Testis (tissue), 2 donors: ENCODE measurements at regions not wholly inside any gene's neighbourhood (a gene's known extent, or its start where the extent isn't known, plus 50 kb on each side); places are given as distances from the start of the nearest gene placed in this dataset.

Experiments used
- DNase-seq: peaks from one replicate; pipeline ENCODE4 v3.0.0-alpha.2; 2019
- H3K27ac ChIP-seq, 2 donors: fragments of 200-600 bp; sonication (generic); one replicate each; pipeline ENCODE4 v1.5.1; 2019
- H3K27me3 ChIP-seq: fragments of 200-600 bp; sonication (generic); one replicate; pipeline ENCODE4 v1.5.1; 2019
- H3K36me3 ChIP-seq: fragments of 200-600 bp; sonication (generic); one replicate; pipeline ENCODE4 v1.5.1; 2017; ENCODE audit warnings: low read depth; ENCODE audit errors: missing control alignments
- H3K4me1 ChIP-seq: fragments of 200-600 bp; sonication (generic); one replicate; pipeline ENCODE4 v1.5.1; 2019
- H3K4me3 ChIP-seq, 2 donors: fragments of 200-600 bp; sonication (generic); one replicate each; pipeline ENCODE4 v1.5.1; 2017 to 2019
- H3K9me3 ChIP-seq: fragments of 200-600 bp; sonication (generic); one replicate; pipeline ENCODE4 v1.5.1; 2017
- POLR2A ChIP-seq: fragments of 450-650 bp; IDR thresholded peaks from one replicate; pipeline ENCODE4 v1.6.1; 2017; ENCODE audit warnings: antibody characterized with exemption, mild to moderate bottlenecking, moderate library complexity
- WGBS, 2 donors: methylation state at CpG; one replicate each; pipeline ENCODE4 v1.1.5; 2018; 5-methylcytosine and 5-hydroxymethylcytosine counted together
- intact Hi-C: fragments of 100-400 bp; cut with DNase I; formaldehyde crosslinking; loops from one replicate; pipeline ENCODE4 v1.15.1; 2023; ENCODE audit warnings: low total_unique reads
- TF ChIP-seq, protein P1 (sequence below), 3 experiments: fragments of 450-650 bp in 2 of 3; fragments of 200-600 bp in 1 of 3; sonication (generic) in 1 of 3; IDR thresholded peaks; one replicate each; pipeline ENCODE4 v1.5.1; 2016 to 2019; ENCODE audit warnings: antibody characterized with exemption in 3 of 3, mild to moderate bottlenecking in 2 of 3, moderate library complexity in 1 of 3

DNA sequence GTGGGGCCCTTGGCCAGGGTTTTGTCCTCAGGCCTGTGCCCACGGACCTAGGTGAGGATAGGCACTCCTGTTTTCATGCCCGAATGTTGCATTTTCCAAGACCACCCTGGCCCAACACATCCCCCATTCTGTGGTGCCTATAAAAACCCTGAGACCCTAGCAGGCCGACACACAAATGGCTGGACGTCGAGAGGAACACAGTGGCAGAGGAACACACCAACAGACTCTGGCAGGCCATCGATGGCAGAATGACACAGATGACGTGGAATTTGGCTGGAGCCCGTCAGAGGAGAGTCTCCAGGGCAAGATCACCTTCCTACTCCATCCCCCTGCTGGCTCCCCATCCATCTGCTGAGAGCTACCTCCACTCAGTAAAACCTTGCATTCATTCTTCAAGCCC is 898.8 kb downstream of the ANKRD7 start:
- WGBS, 2 donors: 92% methylated on average over 8 of the region's 8 CpGs
- Histone ChIP-seq H3K4me3 (no peak overlapping the region), H3K27me3 (no peaks in the 10 kb centered on the region), H3K36me3 (no peaks in the 10 kb centered on the region), H3K27ac (no peak overlapping the region), H3K9me3 (no peaks in the 10 kb centered on the region), H3K4me1 (no peaks in the 10 kb centered on the region)
- no peak for DNase-seq
- TF ChIP-seq, protein P1, sequence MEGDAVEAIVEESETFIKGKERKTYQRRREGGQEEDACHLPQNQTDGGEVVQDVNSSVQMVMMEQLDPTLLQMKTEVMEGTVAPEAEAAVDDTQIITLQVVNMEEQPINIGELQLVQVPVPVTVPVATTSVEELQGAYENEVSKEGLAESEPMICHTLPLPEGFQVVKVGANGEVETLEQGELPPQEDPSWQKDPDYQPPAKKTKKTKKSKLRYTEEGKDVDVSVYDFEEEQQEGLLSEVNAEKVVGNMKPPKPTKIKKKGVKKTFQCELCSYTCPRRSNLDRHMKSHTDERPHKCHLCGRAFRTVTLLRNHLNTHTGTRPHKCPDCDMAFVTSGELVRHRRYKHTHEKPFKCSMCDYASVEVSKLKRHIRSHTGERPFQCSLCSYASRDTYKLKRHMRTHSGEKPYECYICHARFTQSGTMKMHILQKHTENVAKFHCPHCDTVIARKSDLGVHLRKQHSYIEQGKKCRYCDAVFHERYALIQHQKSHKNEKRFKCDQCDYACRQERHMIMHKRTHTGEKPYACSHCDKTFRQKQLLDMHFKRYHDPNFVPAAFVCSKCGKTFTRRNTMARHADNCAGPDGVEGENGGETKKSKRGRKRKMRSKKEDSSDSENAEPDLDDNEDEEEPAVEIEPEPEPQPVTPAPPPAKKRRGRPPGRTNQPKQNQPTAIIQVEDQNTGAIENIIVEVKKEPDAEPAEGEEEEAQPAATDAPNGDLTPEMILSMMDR (IDR thresholded peaks at IDR 0.05): no peak
- TF ChIP-seq POLR2A: no peak
- intact Hi-C loops: no loop called here

DNA sequence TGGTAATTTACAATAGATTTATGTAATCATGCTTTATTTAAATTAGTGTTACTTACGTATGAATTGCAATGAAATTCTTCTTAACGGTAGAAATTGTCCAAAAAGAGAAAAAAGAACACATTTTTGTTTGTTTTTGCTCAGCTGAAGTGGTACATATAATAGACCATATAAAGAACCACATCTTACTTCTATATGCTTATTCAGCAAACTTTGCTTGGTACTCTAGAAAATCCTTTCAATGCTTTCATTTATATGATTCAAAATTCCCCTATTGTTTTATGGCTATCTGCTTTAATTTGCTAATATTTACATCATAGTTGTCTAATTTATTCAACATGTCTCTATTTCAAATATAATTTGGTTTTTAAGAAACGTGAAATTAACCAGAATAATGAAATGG is 903.2 kb downstream of the ANKRD7 start:
- Histone ChIP-seq H3K27me3 (no peaks in the 10 kb centered on the region), H3K4me1 (no peaks in the 10 kb centered on the region), H3K27ac (no peak overlapping the region), H3K36me3 (no peaks in the 10 kb centered on the region), H3K4me3 (no peak overlapping the region), H3K9me3 (no peaks in the 10 kb centered on the region)
- intact Hi-C loops: no loop called here
- no peak for DNase-seq
- no peak for TF ChIP-seq POLR2A
- TF ChIP-seq, protein P1 (IDR thresholded peaks at IDR 0.05): no peak
- 82 to 90% methylated on average over 3 of the region's 3 CpGs for WGBS, 2 donors

GRCh38 chr7:119132436-119132835 is 907.9 kb downstream of the ANKRD7 start:
- H3K4me1 ChIP-seq: no peaks in the 10 kb centered on the region
- no peaks in the 10 kb centered on the region for H3K9me3 ChIP-seq
- no peak overlapping the region for H3K27ac ChIP-seq
- intact Hi-C loops: no loop called here
- TF ChIP-seq, protein P1 (IDR thresholded peaks at IDR 0.05): no peak
- TF ChIP-seq POLR2A: no peak
- no peak overlapping the region for H3K4me3 ChIP-seq
- no peaks in the 10 kb centered on the region for H3K27me3 ChIP-seq
- no peaks in the 10 kb centered on the region for H3K36me3 ChIP-seq
- DNase-seq: no peak

DNA sequence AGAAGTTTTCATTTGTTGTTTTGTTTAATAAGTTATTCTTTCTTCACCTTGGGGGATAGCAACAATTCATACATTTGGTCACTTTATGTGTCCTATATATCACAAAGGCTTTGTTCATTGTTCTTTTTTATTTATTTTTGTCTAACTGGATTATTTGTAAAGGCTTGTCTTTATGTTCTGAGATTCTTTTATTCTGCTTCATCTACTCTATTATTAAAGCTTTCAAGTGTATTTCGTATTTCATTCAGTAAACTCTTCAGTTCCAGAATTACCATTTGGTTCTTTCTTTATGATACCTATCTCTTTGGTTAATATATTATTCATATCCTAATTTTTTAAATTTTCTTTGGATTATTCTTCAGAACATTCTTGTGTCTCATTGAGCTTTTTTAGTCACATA is 942.9 kb downstream of the ANKRD7 start:
- WGBS, 2 donors: 79 to 83% methylated on average over 1 of the region's 1 CpG
- Histone ChIP-seq H3K27me3 (no peaks in the 10 kb centered on the region), H3K4me1 (no peaks in the 10 kb centered on the region), H3K4me3 (no peak overlapping the region), H3K9me3 (no peaks in the 10 kb centered on the region), H3K27ac (no peak overlapping the region), H3K36me3 (no peaks in the 10 kb centered on the region)
- intact Hi-C loops: no loop called here
- DNase-seq: no peak
- TF ChIP-seq, protein P1 (IDR thresholded peaks at IDR 0.05): no peak
- no peak for TF ChIP-seq POLR2A

- DNase-seq: no peak
- Histone ChIP-seq H3K9me3 (no peaks in the 10 kb centered on the region), H3K27me3 (no peaks in the 10 kb centered on the region), H3K4me1 (no peaks in the 10 kb centered on the region), H3K4me3 (no peak overlapping the region), H3K27ac (no peak overlapping the region), H3K36me3 (no peaks in the 10 kb centered on the region)
- 86 to 88% methylated on average over 5 of the region's 5 CpGs for WGBS, 2 donors
- TF ChIP-seq, protein P1 (IDR thresholded peaks at IDR 0.05): no peak
- no peak for TF ChIP-seq POLR2A
- intact Hi-C loops: no loop called here
Measured at GRCh38 chr7:119172043-119172442, 947.5 kb downstream of the ANKRD7 start.
